ENCODE measurements at regions not wholly inside any gene's neighbourhood (a gene's known extent, or its start where the extent isn't known, plus 50 kb on each side); places are given as distances from the start of the nearest gene placed in this dataset.

GRCh38 chr5:56523790-56524575 lies 290.9 kb upstream of the ANKRD55 start:
- TF ChIP-seq CTCF (conservative IDR thresholded peaks at IDR 0.05; ENCODE audit: low read length) = no peak
- DNase-seq (ENCODE audit: low read depth) = no peak
- no peak overlapping the region for H3K4me3 ChIP-seq (ENCODE audit: low read length)

GRCh38 chr5:56522960-56523359 lies 289.8 kb upstream of the ANKRD55 start:
- TF ChIP-seq CTCF (conservative IDR thresholded peaks at IDR 0.05; ENCODE audit: low read length) = no peak
- H3K4me3 ChIP-seq (ENCODE audit: low read length) = no peak overlapping the region
- DNase-seq (ENCODE audit: low read depth) = no peak

GRCh38 chr5:56522169-56522568 lies 289.0 kb upstream of the ANKRD55 start:
- TF ChIP-seq CTCF (conservative IDR thresholded peaks at IDR 0.05; ENCODE audit: low read length) = no peak
- no peak overlapping the region for H3K4me3 ChIP-seq (ENCODE audit: low read length)
- DNase-seq (ENCODE audit: low read depth) = no peak

- no peak overlapping the region for H3K4me3 ChIP-seq (ENCODE audit: low read length)
- no peak for TF ChIP-seq CTCF (conservative IDR thresholded peaks at IDR 0.05; ENCODE audit: low read length)
- DNase-seq (ENCODE audit: low read depth) = no peak
Measured at GRCh38 chr5:56520986-56521730, 288.0 kb upstream of the ANKRD55 start.

GRCh38 chr5:56518820-56519219 lies 285.7 kb upstream of the ANKRD55 start:
- DNase-seq (ENCODE audit: low read depth) = no peak
- no peak overlapping the region for H3K4me3 ChIP-seq (ENCODE audit: low read length)
- TF ChIP-seq CTCF (conservative IDR thresholded peaks at IDR 0.05; ENCODE audit: low read length) = no peak

DNA sequence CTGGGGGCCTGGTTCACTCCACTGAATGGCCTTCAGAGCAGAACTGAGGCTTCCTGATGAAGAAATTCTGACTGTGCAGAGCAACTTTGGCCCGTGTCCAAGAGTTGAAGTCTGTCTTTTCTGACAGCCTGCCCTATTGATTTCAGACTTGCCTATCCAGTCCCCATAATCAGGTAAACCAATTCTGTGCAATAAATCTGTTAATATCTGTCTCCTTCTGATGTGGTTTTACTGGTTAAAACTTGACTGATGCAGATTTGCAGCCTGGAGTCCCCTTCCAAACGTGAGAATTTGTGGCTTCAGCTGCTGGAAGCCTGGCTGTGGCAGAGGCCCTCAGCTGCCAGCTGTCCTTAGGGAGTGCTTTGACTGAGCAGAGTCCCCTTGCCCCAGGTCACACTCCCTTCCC lies 283.9 kb upstream of the ANKRD55 start:
- no peak overlapping the region for H3K4me3 ChIP-seq (ENCODE audit: low read length)
- no peak for TF ChIP-seq CTCF (conservative IDR thresholded peaks at IDR 0.05; ENCODE audit: low read length)
- DNase-seq (ENCODE audit: low read depth) = no peak

- no peak for TF ChIP-seq CTCF (conservative IDR thresholded peaks at IDR 0.05; ENCODE audit: low read length)
- no peak overlapping the region for H3K4me3 ChIP-seq (ENCODE audit: low read length)
- no peak for DNase-seq (ENCODE audit: low read depth)
Measured at GRCh38 chr5:56516441-56516840, 283.3 kb upstream of the ANKRD55 start.
